Ovary (tissue), 3 donors: ENCODE measurements at regions not wholly inside any gene's neighbourhood (a gene's known extent, or its start where the extent isn't known, plus 50 kb on each side); places are given as distances from the start of the nearest gene placed in this dataset.

Experiments used
- CTCF ChIP-seq, 3 donors: fragments of 450-650 bp in 2 of 3; fragments of 200-600 bp in 1 of 3; IDR thresholded peaks; one replicate each; pipeline versions ENCODE4 v1.5.1 to v1.8.0; 2016 to 2022; ENCODE audit warnings: antibody characterized with exemption in 3 of 3, mild to moderate bottlenecking in 1 of 3
- EP300 ChIP-seq: sonication (generic); formaldehyde crosslinking; IDR thresholded peaks from one replicate; pipeline ENCODE4 v1.6.1; 2017; ENCODE audit warnings: antibody characterized with exemption
- donor health status: DM: no; HTN: no; CAD: no.

DNA sequence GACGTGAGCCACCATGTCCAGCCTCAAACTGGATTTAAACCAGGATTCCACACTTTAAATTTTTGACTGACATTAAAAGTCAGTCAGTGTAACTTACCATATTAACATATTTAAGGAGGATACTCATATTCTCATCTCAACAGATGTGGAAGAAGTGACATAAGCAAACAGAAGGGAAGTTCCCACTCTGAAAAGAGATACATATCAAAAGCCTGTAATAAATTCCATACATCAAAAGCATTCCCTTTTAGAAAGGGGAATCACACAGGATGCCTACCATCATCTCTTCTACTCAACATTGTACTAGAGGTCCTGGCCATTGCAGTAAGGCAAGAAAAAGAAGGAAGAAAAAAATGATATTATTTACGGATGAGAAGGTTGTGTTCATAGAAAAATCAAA is 618.2 kb upstream of the DIPK2B start:
- TF ChIP-seq CTCF (IDR thresholded peaks at IDR 0.05) (no peak), EP300 (no peak)
